ENCODE measurements at regions not wholly inside any gene's neighbourhood (a gene's known extent, or its start where the extent isn't known, plus 50 kb on each side); places are given as distances from the start of the nearest gene placed in this dataset.
"Not testable (repeated sequence)": the region's sequence is repeated elsewhere in the genome, so short reads cannot be mapped to it uniquely, and the experiment has no call there.

DNA sequence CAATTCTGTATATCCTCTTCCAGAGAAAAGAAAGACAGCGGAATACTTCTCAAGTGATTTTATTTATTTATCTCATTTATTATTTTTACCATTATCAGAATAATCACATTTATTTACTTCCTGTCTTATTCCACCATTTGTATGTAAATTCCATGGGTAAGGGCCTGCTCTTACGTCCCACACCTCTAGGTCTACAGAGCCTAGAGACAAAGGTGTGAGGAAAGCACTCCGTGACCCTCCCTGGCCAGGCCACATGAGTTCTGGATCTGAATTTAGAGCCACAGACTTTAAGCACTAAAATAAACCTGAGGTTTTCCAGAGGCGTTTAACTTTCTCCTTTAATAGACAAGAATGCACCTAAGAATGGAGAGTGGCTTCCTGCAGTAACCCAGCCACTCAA lies 85.3 kb upstream of the CTSV start:
- no peak for DNase-seq (ENCODE audit: low spot score)
- intact Hi-C loops (cut with DNase I): no loop called here

DNA sequence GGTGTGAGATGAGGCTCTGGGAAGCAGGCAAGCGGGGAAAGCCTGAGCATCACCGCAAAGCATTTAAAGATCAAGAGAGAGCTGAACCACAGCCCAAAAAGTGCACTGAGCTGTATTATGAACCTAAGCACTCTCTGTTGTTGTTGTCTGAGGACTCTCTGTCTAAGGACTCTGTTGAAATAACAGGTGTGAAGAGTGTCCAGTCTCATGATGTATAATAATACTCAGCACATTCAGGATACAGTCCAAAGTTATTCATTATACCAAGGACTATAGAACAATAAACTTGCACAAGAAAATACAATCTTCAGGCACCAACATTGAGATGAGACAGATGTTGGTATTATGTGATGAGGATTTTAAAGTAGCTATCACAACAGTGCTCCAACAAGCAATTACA lies 71.8 kb upstream of the CTSV start:
- no peak for DNase-seq (ENCODE audit: low spot score)
- intact Hi-C loops (cut with DNase I): no loop called here

- intact Hi-C loops (cut with DNase I): no loop called here
- no peak for DNase-seq (ENCODE audit: low spot score)
Measured at GRCh38 chr9:97109194-97109811, 70.4 kb upstream of the CTSV start.

- DNase-seq (ENCODE audit: low spot score); intact Hi-C loops (cut with DNase I): not testable (repeated sequence)
Measured at GRCh38 chr9:97105220-97105619, 66.3 kb upstream of the CTSV start.

GRCh38 chr9:97103613-97104383 lies 64.9 kb upstream of the CTSV start:
- intact Hi-C loops (cut with DNase I); DNase-seq (ENCODE audit: low spot score): not testable (repeated sequence)

GRCh38 chr9:97099540-97099939 lies 60.6 kb upstream of the CTSV start:
- intact Hi-C loops (cut with DNase I); DNase-seq (ENCODE audit: low spot score): not testable (repeated sequence)

- DNase-seq (ENCODE audit: low spot score): no peak
- intact Hi-C loops (cut with DNase I): no loop called here
Measured at GRCh38 chr9:97096793-97097192, 57.9 kb upstream of the CTSV start.

DNA sequence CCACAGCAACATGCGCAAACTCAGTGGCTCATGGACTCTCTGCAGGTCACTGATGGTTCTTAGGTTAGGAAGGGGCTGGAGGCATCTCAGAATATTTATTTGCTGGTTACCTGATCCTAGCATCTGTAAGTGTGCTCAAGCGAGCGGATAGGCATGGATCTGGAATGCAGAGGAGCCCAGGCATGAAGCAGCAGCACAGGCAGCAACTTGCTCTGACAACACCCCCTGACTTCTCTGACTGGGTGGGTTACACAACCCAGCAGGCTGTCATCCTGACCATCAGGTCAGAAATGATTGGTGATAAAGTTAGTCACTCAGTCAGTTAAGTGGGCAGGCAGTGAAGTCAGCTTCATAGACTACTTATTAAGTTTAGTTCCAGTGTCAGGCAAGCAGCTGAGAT lies 50.4 kb upstream of the CTSV start:
- intact Hi-C loops (cut with DNase I): not testable (repeated sequence)

More for the DNA sequence above, 50.4 kb upstream of the CTSV start:
- DNase-seq (ENCODE audit: low spot score): not testable (repeated sequence)
